Stimulated activated CD4-positive, alpha-beta T cell treated with anti-CD3 and anti-CD28 coated beads, Interleukin-4, amount 100 ng/mL, for 4 hours (primary cell): ENCODE measurements at regions not wholly inside any gene's neighbourhood (a gene's known extent, or its start where the extent isn't known, plus 50 kb on each side); places are given as distances from the start of the nearest gene placed in this dataset.

Experiments used
- DNase-seq, 2 experiments: peaks; one replicate each; pipeline ENCODE4 v3.0.0-alpha.2; 2020

- no peak for DNase-seq
Observed at GRCh38 chr2:12033494-12033893, 287.1 kb downstream of the LPIN1 start.

GRCh38 chr2:12034382-12034781, 287.9 kb downstream of the LPIN1 start:
- DNase-seq = no peak

GRCh38 chr2:12035029-12035720, 288.7 kb downstream of the LPIN1 start:
- DNase-seq = no peak

GRCh38 chr2:12035956-12036639, 289.7 kb downstream of the LPIN1 start:
- DNase-seq = no peak

GRCh38 chr2:12036640-12036983, 290.2 kb downstream of the LPIN1 start:
- DNase-seq = no peak

GRCh38 chr2:12037301-12037700, 290.9 kb downstream of the LPIN1 start:
- DNase-seq = no peak

- no peak for DNase-seq
Observed at GRCh38 chr2:12041236-12041635, 294.8 kb downstream of the LPIN1 start.

GRCh38 chr2:12043131-12043530, 296.7 kb downstream of the LPIN1 start:
- no peak for DNase-seq

- no peak for DNase-seq
Observed at GRCh38 chr2:12044857-12045256, 298.4 kb downstream of the LPIN1 start.

GRCh38 chr2:12045864-12046291, 299.4 kb downstream of the LPIN1 start:
- no peak for DNase-seq

- DNase-seq = no peak
Observed at GRCh38 chr2:12046641-12047040, 300.2 kb downstream of the LPIN1 start.

- no peak for DNase-seq
Observed at GRCh38 chr2:12047761-12048160, 301.3 kb downstream of the LPIN1 start.

GRCh38 chr2:12048550-12048949, 302.1 kb downstream of the LPIN1 start:
- no peak for DNase-seq

GRCh38 chr2:12050396-12050795, 304.0 kb downstream of the LPIN1 start:
- DNase-seq = no peak

GRCh38 chr2:12051831-12052230, 305.4 kb downstream of the LPIN1 start:
- DNase-seq = no peak

- no peak for DNase-seq
Observed at GRCh38 chr2:12052796-12053195, 306.4 kb downstream of the LPIN1 start.

GRCh38 chr2:12054956-12055618, 308.7 kb downstream of the LPIN1 start:
- DNase-seq = no peak

GRCh38 chr2:12057436-12058166, 311.2 kb downstream of the LPIN1 start:
- DNase-seq = peak in 1 of 2 experiments; percentile 27

GRCh38 chr2:12059616-12060441, 313.4 kb downstream of the LPIN1 start:
- no peak for DNase-seq

- no peak for DNase-seq
Observed at GRCh38 chr2:12060886-12061285, 314.5 kb downstream of the LPIN1 start.

- no peak for DNase-seq
Observed at GRCh38 chr2:12061286-12062052, 315.0 kb downstream of the LPIN1 start.

- DNase-seq = no peak
Observed at GRCh38 chr2:12062053-12062395, 315.6 kb downstream of the LPIN1 start.
